GM10248 (cell line): ENCODE measurements at regions not wholly inside any gene's neighbourhood (a gene's known extent, or its start where the extent isn't known, plus 50 kb on each side); places are given as distances from the start of the nearest gene placed in this dataset.

Experiments used
- CTCF ChIA-PET: fragments of 300-600 bp; sonication (Branson Sonifier 250); formaldehyde crosslinking; extraction: SDS; loops from one replicate; lab custom pipeline; 2021; ENCODE audit warnings: antibody characterized with exemption; lab: Yijun Ruan, JAX
- POLR2A ChIA-PET: fragments of 350-650 bp; sonication (Branson Sonifier 250); formaldehyde crosslinking; extraction: SDS; loops from one replicate; lab custom pipeline; 2020; ENCODE audit warnings: antibody characterized with exemption; lab: Yijun Ruan, JAX
- DNase-seq: peaks from one replicate; pipeline ENCODE4 v3.0.0; 2012; ENCODE audit errors: extremely low spot score
- TF ChIP-seq, protein P1 (sequence below): IDR thresholded peaks from 2 replicates; pipeline ENCODE4 v1.5.1; 2012; ENCODE audit warnings: mild to moderate bottlenecking, low read depth; ENCODE audit errors: extremely low read depth, missing control alignments, control extremely low read depth

DNA sequence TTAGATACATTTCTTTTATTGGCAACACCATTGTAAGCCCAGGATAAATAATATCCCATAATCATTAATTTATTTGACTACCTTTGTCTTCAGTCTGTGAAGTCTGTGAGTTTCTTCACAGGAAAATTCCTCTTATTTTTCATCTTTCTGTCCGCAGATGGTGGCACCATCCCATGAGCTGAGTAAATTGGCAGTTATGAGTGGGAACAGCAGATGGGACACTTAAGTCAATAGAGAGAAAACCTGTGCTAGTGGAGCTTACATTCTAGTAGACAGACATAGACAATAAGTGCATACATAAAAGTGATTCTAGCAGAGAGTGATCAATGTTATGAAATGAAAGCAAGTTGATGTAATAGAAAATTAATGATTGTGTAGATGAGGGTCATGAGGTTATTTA, 638.2 kb upstream of the MIR17HG start:
- ChIA-PET CTCF (no interaction called here), POLR2A (no interaction called here)
- TF ChIP-seq, protein P1, sequence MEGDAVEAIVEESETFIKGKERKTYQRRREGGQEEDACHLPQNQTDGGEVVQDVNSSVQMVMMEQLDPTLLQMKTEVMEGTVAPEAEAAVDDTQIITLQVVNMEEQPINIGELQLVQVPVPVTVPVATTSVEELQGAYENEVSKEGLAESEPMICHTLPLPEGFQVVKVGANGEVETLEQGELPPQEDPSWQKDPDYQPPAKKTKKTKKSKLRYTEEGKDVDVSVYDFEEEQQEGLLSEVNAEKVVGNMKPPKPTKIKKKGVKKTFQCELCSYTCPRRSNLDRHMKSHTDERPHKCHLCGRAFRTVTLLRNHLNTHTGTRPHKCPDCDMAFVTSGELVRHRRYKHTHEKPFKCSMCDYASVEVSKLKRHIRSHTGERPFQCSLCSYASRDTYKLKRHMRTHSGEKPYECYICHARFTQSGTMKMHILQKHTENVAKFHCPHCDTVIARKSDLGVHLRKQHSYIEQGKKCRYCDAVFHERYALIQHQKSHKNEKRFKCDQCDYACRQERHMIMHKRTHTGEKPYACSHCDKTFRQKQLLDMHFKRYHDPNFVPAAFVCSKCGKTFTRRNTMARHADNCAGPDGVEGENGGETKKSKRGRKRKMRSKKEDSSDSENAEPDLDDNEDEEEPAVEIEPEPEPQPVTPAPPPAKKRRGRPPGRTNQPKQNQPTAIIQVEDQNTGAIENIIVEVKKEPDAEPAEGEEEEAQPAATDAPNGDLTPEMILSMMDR: no peak
- DNase-seq: no peak

DNA sequence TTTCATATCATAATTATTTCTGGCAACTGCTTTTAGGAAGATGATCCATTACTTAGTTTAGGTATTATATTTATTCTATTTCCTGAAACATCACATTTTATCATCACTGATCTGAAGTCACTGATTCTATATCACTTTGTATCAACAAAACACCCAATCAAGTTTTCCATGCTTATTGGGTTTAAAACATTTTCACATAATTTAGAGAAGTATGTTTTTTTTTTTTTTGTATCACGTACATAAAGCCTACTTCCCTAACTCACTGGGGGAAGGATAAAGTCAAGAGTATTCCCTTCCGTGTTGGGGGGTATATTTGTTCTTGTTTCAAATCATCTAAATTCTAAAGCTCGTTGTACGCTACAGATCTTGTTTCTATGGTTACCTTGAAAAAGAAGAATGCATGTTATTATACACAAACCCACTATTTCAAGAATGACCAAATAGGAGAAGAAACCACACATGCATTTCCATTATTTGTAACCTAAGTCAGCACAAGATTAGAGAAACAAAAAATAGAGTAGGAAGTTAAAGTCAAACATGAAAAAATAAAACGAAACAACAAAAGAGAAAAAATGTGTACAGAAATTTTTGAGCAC, 637.2 kb upstream of the MIR17HG start:
- POLR2A ChIA-PET: no interaction called here
- TF ChIP-seq, protein P1: no peak
- CTCF ChIA-PET: interaction anchor here (1.2 to 1.3 kb wide), 2 partner anchors 16 to 22 kb away, joined by 3 read pairs; no protein-coding TSS in a partner anchor
- no peak for DNase-seq

GRCh38 chr13:90713441-90714133, 633.9 kb upstream of the MIR17HG start:
- CTCF ChIA-PET: no interaction called here
- POLR2A ChIA-PET: no interaction called here
- TF ChIP-seq, protein P1: no peak
- no peak for DNase-seq

- CTCF ChIA-PET: interaction anchor here (1.1 to 2.3 kb wide), 2 partner anchors 11 to 23 kb away, joined by 3 to 5 read pairs; no protein-coding TSS in a partner anchor
Observed at GRCh38 chr13:90715485-90715884, 632.0 kb upstream of the MIR17HG start.

DNA sequence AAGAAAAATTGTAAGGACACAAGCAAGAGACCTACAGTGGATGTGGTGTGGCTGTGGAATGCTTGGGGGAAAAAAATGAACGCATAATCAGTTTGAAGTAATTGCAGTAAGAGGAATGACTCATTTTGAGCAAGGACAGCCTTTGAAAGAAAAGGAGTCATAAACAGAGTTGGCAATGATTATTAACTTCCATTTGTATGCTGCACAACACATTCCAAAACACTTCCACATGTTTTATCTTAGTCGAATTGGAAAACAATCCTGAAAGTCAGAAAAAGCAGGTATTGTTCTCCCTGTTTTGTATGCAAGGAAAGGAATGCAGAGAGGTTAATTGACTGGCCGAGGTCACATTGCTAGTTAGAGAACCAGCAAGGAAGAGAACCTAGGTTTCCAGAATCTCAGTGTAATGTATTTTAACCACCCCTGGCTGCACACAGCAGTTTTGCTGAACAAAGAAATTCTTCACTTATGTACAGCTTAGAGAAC, 630.0 kb upstream of the MIR17HG start:
- POLR2A ChIA-PET: no interaction called here
- CTCF ChIA-PET: interaction anchor here (2.3 kb wide), 1 partner anchor 9 kb away, joined by 5 read pairs; no protein-coding TSS in a partner anchor
- TF ChIP-seq, protein P1: no peak
- DNase-seq: no peak

More at GRCh38 chr13:90715485-90715884, 632.0 kb upstream of the MIR17HG start:
- TF ChIP-seq, protein P1: no peak
- POLR2A ChIA-PET: no interaction called here
- no peak for DNase-seq

- no peak for DNase-seq
- TF ChIP-seq, protein P1: no peak
- CTCF ChIA-PET: no interaction called here
- POLR2A ChIA-PET: no interaction called here
Observed at GRCh38 chr13:90719461-90719860, 628.0 kb upstream of the MIR17HG start.
